OCI-LY3 (cell line): ENCODE measurements at regions not wholly inside any gene's neighbourhood (a gene's known extent, or its start where the extent isn't known, plus 50 kb on each side); places are given as distances from the start of the nearest gene placed in this dataset.

Experiments used
- H2AFZ ChIP-seq: fragments of 200-600, 300-600 bp; shearing (Covaris generic); 2 replicates; pipeline ENCODE4 v1.6.0; 2014; ENCODE audit warnings: antibody characterized with exemption, low read depth, low read length
- H3K27ac ChIP-seq: fragments of 200-600, 300-600 bp; sonication (generic); 2 replicates; pipeline ENCODE4 v1.5.1; 2014; ENCODE audit warnings: mild to moderate bottlenecking, low read length, moderate library complexity, mixed read lengths
- H3K27me3 ChIP-seq: fragments of 200-600, 300-600 bp; sonication (generic); 2 replicates; pipeline ENCODE4 v1.6.1; 2014; ENCODE audit warnings: low read depth, low read length, mixed read lengths
- H3K36me3 ChIP-seq: fragments of 200-600, 300-600 bp; sonication (generic); replicated peaks from 2 replicates; pipeline ENCODE3; 2014; ENCODE audit warnings: low read depth, low read length, mixed read lengths
- H3K4me1 ChIP-seq: fragments of 300-600, 200-600 bp; sonication (generic); 2 replicates; pipeline ENCODE4 v1.6.1; 2014; ENCODE audit warnings: low read length, mixed read lengths
- H3K4me2 ChIP-seq: fragments of 200-600, 300-600 bp; sonication (generic); 2 replicates; pipeline ENCODE4 v1.6.1; 2014; ENCODE audit warnings: low read length, mixed read lengths
- H3K4me3 ChIP-seq: fragments of 300-600, 200-600 bp; sonication (generic); 2 replicates; pipeline ENCODE4 v1.5.1; 2014; ENCODE audit warnings: antibody characterized with exemption, mild to moderate bottlenecking, low read length, moderate library complexity
- H3K79me2 ChIP-seq: fragments of 300-600, 200-600 bp; shearing (Covaris generic); 2 replicates; pipeline ENCODE4 v1.6.1; 2014; ENCODE audit warnings: mild to moderate bottlenecking, low read length, mixed read lengths
- H3K9ac ChIP-seq: fragments of 300-600, 200-600 bp; shearing (Covaris generic); 2 replicates; pipeline ENCODE4 v1.6.0; 2014; ENCODE audit warnings: mild to moderate bottlenecking, low read length, moderate library complexity
- H3K9me3 ChIP-seq: fragments of 200-600, 300-600 bp; shearing (Covaris generic); 2 replicates; pipeline ENCODE4 v1.6.1; 2014; ENCODE audit warnings: low read length, mixed read lengths; ENCODE audit not compliant: insufficient read depth
- H4K20me1 ChIP-seq: fragments of 200-600, 300-600 bp; sonication (generic); 2 replicates; pipeline ENCODE4 v1.6.1; 2016; ENCODE audit warnings: low read length, mixed read lengths; ENCODE audit not compliant: insufficient read depth
- EZH2phosphoT487 ChIP-seq: fragments of 200-600 bp; shearing (Covaris generic); IDR thresholded peaks from 2 replicates; pipeline ENCODE4 v1.6.1; 2018; ENCODE audit warnings: antibody characterized with exemption, mixed run types, low read depth
- TF ChIP-seq, protein P1 (sequence below): fragments of 200-600, 300-600 bp; sonication (generic); IDR thresholded peaks from 2 replicates; pipeline ENCODE4 v1.5.1; 2014; ENCODE audit warnings: antibody characterized with exemption, low read length, low read depth

DNA sequence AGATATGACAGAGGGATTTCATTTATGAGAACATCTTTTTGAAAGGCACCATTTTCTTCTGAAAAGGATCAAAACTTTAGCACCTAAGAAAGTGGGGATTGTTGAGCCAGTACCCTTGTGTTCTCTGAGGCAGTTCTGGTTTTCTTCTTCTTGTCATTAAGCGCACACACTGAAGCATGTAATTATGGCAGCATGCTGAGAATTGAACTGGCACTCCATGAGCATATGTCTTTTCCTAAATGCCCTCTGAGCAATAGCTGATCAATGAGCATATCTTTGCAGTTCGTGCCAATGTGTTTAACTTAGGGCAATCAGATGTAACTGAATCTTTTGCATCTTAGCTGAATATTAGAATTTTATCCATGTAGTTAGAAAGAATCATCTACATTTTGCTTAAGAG is 53.9 kb upstream of the VGLL3 start:
- Histone ChIP-seq H3K9ac (no peak overlapping the region), H3K27ac (no peak overlapping the region), H3K36me3 (no peaks in the 10 kb centered on the region), H3K79me2 (no peaks in the 10 kb centered on the region), H3K4me3 (no peak overlapping the region), H3K4me1 (peaks cover 18% of the 10 kb centered on the region), H3K27me3 (no peaks in the 10 kb centered on the region), H4K20me1 (no peaks in the 10 kb centered on the region), H3K9me3 (no peaks in the 10 kb centered on the region), H2AFZ (no peak overlapping the region), H3K4me2 (no peak overlapping the region)
- no peak for TF ChIP-seq EZH2phosphoT487
- TF ChIP-seq, protein P1, sequence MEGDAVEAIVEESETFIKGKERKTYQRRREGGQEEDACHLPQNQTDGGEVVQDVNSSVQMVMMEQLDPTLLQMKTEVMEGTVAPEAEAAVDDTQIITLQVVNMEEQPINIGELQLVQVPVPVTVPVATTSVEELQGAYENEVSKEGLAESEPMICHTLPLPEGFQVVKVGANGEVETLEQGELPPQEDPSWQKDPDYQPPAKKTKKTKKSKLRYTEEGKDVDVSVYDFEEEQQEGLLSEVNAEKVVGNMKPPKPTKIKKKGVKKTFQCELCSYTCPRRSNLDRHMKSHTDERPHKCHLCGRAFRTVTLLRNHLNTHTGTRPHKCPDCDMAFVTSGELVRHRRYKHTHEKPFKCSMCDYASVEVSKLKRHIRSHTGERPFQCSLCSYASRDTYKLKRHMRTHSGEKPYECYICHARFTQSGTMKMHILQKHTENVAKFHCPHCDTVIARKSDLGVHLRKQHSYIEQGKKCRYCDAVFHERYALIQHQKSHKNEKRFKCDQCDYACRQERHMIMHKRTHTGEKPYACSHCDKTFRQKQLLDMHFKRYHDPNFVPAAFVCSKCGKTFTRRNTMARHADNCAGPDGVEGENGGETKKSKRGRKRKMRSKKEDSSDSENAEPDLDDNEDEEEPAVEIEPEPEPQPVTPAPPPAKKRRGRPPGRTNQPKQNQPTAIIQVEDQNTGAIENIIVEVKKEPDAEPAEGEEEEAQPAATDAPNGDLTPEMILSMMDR: no peak

DNA sequence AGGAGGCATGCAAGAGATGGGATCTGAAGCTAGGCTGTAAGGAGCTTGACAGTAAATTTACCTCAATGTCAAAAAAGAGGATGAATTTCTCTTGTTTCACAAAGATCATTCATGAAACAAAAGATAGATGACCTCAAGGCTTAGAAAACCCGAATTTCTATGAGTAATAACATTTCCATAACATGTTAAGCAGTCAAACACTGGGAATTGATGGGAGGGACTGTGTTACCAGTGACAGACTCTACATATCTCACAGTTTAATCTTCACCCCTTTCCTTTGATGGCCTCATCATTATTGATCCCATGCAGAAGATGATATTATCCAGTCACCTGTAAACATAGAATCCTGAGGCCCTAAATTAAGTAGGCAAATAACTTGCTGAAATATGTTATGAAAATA is 53.5 kb upstream of the VGLL3 start:
- no peak overlapping the region for H3K4me2 ChIP-seq
- no peak overlapping the region for H3K9ac ChIP-seq

DNA sequence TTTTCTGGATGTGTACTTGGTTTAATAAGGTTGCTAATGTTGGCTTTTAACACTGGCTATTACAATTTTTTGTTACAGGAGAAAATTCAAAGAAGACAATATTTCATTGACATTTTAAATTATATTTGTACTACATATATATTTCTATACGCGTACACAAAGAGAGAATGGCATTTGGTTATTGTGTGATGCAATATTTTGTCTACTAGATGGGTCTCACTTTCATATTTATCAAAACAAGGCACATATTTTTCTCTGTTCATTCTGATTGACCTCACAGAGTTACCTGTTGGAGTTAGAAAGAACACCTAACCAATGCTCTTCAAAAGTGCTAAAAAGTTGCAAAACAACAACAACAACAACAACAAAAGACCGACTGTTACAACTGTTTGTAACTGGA is 50.2 kb upstream of the VGLL3 start:
- Histone ChIP-seq H2AFZ (no peak overlapping the region), H4K20me1 (no peaks in the 10 kb centered on the region), H3K4me3 (no peak overlapping the region), H3K36me3 (no peaks in the 10 kb centered on the region), H3K9me3 (no peaks in the 10 kb centered on the region), H3K27me3 (no peaks in the 10 kb centered on the region), H3K4me2 (no peak overlapping the region), H3K27ac (no peak overlapping the region), H3K79me2 (no peaks in the 10 kb centered on the region), H3K9ac (no peak overlapping the region), H3K4me1 (peaks cover 7% of the 10 kb centered on the region; the same call in 1 of the 2 replicates)
- TF ChIP-seq, protein P1: no peak
- TF ChIP-seq EZH2phosphoT487: no peak

More for the DNA sequence above, 53.5 kb upstream of the VGLL3 start:
- peaks cover 18% of the 10 kb centered on the region for H3K4me1 ChIP-seq
- no peaks in the 10 kb centered on the region for H3K79me2 ChIP-seq
- H3K4me3 ChIP-seq: no peak overlapping the region
- no peaks in the 10 kb centered on the region for H3K36me3 ChIP-seq
- TF ChIP-seq, protein P1: no peak
- no peak for TF ChIP-seq EZH2phosphoT487
- H3K27ac ChIP-seq: no peak overlapping the region
- H2AFZ ChIP-seq: no peak overlapping the region
- H3K27me3 ChIP-seq: no peaks in the 10 kb centered on the region
- no peaks in the 10 kb centered on the region for H3K9me3 ChIP-seq
- no peaks in the 10 kb centered on the region for H4K20me1 ChIP-seq
